ENCODE measurements at regions not wholly inside any gene's neighbourhood (a gene's known extent, or its start where the extent isn't known, plus 50 kb on each side); places are given as distances from the start of the nearest gene placed in this dataset.
"Not testable (repeated sequence)": the region's sequence is repeated elsewhere in the genome, so short reads cannot be mapped to it uniquely, and the experiment has no call there.

- no peak for DNase-seq
These were observed 92.0 kb upstream of the SRD5A3 start for GRCh38 chr4:55253948-55254593.

- DNase-seq, result no peak
These were observed 90.9 kb upstream of the SRD5A3 start for GRCh38 chr4:55255179-55255578.

GRCh38 chr4:55256787-55257186, 89.3 kb upstream of the SRD5A3 start:
- no peak for DNase-seq

GRCh38 chr4:55258152-55258865, 87.7 kb upstream of the SRD5A3 start:
- DNase-seq, result no peak

GRCh38 chr4:55259294-55259693, 86.7 kb upstream of the SRD5A3 start:
- no peak for DNase-seq

GRCh38 chr4:55269470-55269869, 76.6 kb upstream of the SRD5A3 start:
- no peak for DNase-seq

GRCh38 chr4:55269995-55270394, 76.0 kb upstream of the SRD5A3 start:
- no peak for DNase-seq

GRCh38 chr4:55270481-55270880, 75.6 kb upstream of the SRD5A3 start:
- no peak for DNase-seq

GRCh38 chr4:55272102-55272501, 73.9 kb upstream of the SRD5A3 start:
- DNase-seq, result no peak

GRCh38 chr4:55272589-55272988, 73.5 kb upstream of the SRD5A3 start:
- DNase-seq, result no peak

- DNase-seq, result no peak
These were observed 69.0 kb upstream of the SRD5A3 start for GRCh38 chr4:55277011-55277410.

GRCh38 chr4:55278316-55278715, 67.7 kb upstream of the SRD5A3 start:
- no peak for DNase-seq

- not testable (repeated sequence) for DNase-seq
These were observed 65.6 kb upstream of the SRD5A3 start for GRCh38 chr4:55280474-55280873.

GRCh38 chr4:55281118-55281683, 64.8 kb upstream of the SRD5A3 start:
- not testable (repeated sequence) for DNase-seq

GRCh38 chr4:55284331-55284730, 61.7 kb upstream of the SRD5A3 start:
- DNase-seq, result no peak

GRCh38 chr4:55291227-55291640, 54.8 kb upstream of the SRD5A3 start:
- no peak for DNase-seq

GRCh38 chr4:55296096-55296495, 49.9 kb upstream of the SRD5A3 start:
- DNase-seq, result no peak

All from NCI-H1092 treated with DMSO at 0.1 percent for 48 hours (cell line).